Mucosa of rectum (tissue), 2 donors: ENCODE measurements at regions not wholly inside any gene's neighbourhood (a gene's known extent, or its start where the extent isn't known, plus 50 kb on each side); places are given as distances from the start of the nearest gene placed in this dataset.

ENCODE experiments used
- H3K27ac ChIP-seq, 2 donors: one replicate each; pipeline ENCODE4 v1.7.0; 2013; ENCODE audit warnings: inconsistent platforms in 2 of 2, low read depth in 2 of 2, low read length in 2 of 2
- H3K27me3 ChIP-seq, 2 donors: one replicate each; pipeline ENCODE4 v1.7.0; 2013; ENCODE audit warnings: low read length in 2 of 2; ENCODE audit not compliant: control insufficient read depth in 2 of 2, insufficient read depth in 2 of 2
- H3K36me3 ChIP-seq, 2 donors: one replicate each; pipeline ENCODE4 v1.7.0; 2013; ENCODE audit warnings: low read length in 2 of 2; ENCODE audit not compliant: control insufficient read depth in 2 of 2, insufficient read depth in 2 of 2
- H3K4me1 ChIP-seq, 2 donors: one replicate each; pipeline ENCODE4 v1.7.0; 2013; ENCODE audit warnings: low read length in 2 of 2, mild to moderate bottlenecking in 1 of 2; ENCODE audit not compliant: control insufficient read depth in 2 of 2, insufficient read depth in 2 of 2
- H3K4me3 ChIP-seq, 2 donors: one replicate each; pipeline ENCODE4 v1.7.0; 2013; ENCODE audit warnings: low read length in 2 of 2
- H3K9ac ChIP-seq, 2 donors: one replicate each; pipeline ENCODE4 v1.7.0; 2013; ENCODE audit warnings: low read length in 2 of 2, low read depth in 1 of 2, mild to moderate bottlenecking in 1 of 2
- H3K9me3 ChIP-seq, 2 donors: one replicate each; pipeline ENCODE4 v1.7.0; 2013; ENCODE audit warnings: low read length in 2 of 2; ENCODE audit not compliant: control insufficient read depth in 2 of 2
- donor health status: healthy.
- donor health status: Normal muscosa, but diverticular disease.

DNA sequence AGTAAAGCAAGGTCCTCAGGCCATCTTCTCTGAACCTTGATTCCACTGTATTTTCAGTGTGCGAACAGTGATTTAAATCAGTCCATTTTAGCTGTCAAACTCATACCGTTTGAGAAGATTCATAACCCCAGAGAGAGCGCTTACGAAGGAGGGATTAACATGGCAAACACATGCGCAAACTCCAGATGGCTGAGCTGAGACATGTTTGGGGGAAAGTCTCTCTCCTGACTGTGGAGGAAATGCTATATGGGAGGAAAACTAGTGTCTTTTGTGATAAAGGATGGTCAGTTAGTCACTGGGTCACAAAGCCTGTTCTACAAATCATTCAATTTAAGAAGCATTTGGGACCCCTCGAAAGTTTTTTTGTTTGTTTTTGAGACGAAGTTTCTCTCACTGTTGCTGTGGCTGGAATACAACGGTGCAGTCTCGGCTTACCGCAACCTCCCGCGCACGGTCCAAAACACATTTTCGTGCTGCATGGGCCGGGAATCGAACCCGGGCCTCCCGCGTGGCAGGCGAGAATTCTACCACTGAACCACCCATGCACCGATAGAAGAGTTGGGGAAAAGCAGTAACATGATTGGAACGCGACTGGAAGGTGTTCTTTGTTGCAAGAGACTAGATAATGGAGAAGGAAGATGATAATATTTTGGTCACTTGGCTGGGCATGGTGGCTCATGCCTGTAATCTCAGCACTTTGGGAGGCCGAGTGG is 58.4 kb upstream of the CXADR start:
- no peaks in the 10 kb centered on the region for H3K27me3 ChIP-seq
- H3K27ac ChIP-seq: no peak overlapping the region
- no peak overlapping the region for H3K9ac ChIP-seq
- H3K4me3 ChIP-seq: no peak overlapping the region
- H3K4me1 ChIP-seq: peaks cover 0 to 2% of the 10 kb centered on the region in 2 donors
- no peaks in the 10 kb centered on the region for H3K9me3 ChIP-seq
- no peaks in the 10 kb centered on the region for H3K36me3 ChIP-seq

DNA sequence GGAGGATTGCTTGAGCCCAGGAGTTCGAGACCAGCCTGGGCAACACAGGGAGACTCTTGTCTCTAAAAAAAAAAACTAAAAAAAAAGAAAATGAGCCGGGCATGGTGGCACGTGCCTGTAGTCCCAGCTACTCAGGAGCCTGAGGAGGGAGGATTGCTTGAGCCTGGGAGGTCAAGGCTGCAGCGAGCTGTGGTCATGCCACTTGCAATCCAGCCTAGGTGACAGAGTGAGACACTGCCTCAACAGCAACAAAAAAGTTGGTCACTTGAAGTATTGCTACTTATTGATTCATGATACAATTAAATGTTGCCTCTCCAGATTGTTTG is 57.9 kb upstream of the CXADR start:
- Histone ChIP-seq H3K4me1 (peaks cover 0 to 2% of the 10 kb centered on the region in 2 donors), H3K27ac (no peak overlapping the region), H3K9me3 (no peaks in the 10 kb centered on the region), H3K27me3 (no peaks in the 10 kb centered on the region), H3K9ac (no peak overlapping the region), H3K4me3 (no peak overlapping the region), H3K36me3 (no peaks in the 10 kb centered on the region)

DNA sequence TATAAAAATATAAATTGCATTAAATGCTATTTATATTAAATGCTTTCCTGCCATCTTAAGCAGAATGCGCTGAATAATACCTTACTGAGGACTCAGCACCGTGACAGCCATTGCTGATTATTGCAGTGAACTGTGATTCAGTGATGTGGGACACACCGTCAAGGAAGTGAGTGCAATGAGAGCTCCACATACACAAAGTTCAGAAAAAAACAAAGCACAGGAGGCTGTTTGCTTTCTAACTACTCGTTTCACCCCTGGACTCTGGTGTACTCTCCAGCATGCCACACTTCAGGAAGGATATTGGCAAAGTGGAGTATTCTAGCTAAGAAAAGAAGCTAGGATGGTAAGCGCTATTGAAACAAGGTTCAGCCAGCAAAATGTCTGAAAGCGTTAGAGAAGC is 57.4 kb upstream of the CXADR start:
- no peak overlapping the region for H3K4me3 ChIP-seq
- H3K27me3 ChIP-seq: no peaks in the 10 kb centered on the region
- no peaks in the 10 kb centered on the region for H3K9me3 ChIP-seq
- peaks cover 0 to 2% of the 10 kb centered on the region in 2 donors for H3K4me1 ChIP-seq
- H3K9ac ChIP-seq: no peak overlapping the region
- H3K27ac ChIP-seq: peak overlapping the region in 1 of 2 donors; percentile 38
- no peaks in the 10 kb centered on the region for H3K36me3 ChIP-seq

DNA sequence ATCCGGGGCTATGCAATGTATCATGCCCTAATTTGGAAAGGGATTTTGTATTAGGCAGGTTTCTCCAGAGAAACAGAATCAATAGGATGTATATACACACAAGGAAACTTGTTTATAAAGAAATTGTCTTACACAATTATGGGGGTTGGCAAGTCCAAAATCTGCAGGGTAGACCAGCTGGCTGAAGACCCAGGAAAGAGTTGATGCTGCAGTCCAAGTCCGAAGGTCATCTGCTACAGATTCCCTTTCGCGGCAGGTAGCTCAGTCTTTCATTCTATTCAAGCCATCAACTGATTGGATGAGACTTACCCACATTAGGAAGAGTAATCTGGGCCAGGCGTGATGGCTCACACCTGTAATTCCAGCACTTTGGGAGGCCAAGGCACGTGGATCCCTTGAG is 54.6 kb upstream of the CXADR start:
- no peak overlapping the region for H3K9ac ChIP-seq
- no peak overlapping the region for H3K4me3 ChIP-seq
- no peak overlapping the region for H3K27ac ChIP-seq
- H3K36me3 ChIP-seq: no peaks in the 10 kb centered on the region
- no peaks in the 10 kb centered on the region for H3K9me3 ChIP-seq
- H3K27me3 ChIP-seq: no peaks in the 10 kb centered on the region
- peaks cover 7 to 8% of the 10 kb centered on the region in 2 donors for H3K4me1 ChIP-seq

DNA sequence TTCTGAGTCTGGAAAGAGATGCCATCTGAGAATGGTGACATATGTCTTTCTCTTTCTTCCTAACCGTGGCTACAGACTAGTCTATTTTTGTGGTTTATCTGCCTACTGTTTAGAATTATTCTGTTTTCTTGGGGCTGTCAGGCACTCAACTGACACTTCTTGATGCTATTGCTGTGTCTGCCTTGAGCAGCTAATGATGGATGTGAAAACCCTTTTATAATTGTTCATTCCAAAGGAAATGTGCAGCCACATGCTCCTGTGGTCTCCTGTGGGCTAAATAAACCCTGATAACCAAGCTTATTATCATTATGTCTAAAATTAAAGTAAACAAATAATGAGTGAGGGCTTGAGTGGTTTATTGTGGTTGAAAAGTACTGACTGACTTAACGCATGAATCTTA is 52.7 kb upstream of the CXADR start:
- Histone ChIP-seq H3K4me1 (peaks cover 11 to 12% of the 10 kb centered on the region in 2 donors), H3K9ac (no peak overlapping the region), H3K36me3 (no peaks in the 10 kb centered on the region), H3K4me3 (no peak overlapping the region), H3K27me3 (no peaks in the 10 kb centered on the region), H3K27ac (no peak overlapping the region), H3K9me3 (no peaks in the 10 kb centered on the region)

DNA sequence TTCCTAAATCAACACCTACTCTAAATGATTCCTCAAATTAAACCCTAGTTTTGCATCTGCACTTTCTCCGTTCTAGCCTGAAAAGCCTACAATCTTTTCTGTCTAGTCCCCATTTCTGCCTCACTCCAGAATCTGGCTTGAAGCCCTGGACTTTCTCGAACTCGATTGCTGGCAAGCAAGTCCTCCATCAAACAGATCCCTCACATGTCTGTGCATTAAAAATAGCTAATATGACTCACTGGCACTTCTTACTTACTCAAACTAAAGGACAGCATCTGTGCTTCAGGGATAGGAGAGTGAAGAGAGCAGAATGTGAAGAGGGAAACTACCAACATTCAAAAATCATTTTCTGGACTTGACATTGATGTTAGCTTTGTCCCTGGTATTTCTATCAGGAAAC is 51.8 kb upstream of the CXADR start:
- Histone ChIP-seq H3K4me1 (peaks cover 9 to 12% of the 10 kb centered on the region in 2 donors), H3K36me3 (no peaks in the 10 kb centered on the region), H3K27me3 (no peaks in the 10 kb centered on the region), H3K9me3 (no peaks in the 10 kb centered on the region), H3K4me3 (no peak overlapping the region), H3K27ac (no peak overlapping the region), H3K9ac (no peak overlapping the region)

DNA sequence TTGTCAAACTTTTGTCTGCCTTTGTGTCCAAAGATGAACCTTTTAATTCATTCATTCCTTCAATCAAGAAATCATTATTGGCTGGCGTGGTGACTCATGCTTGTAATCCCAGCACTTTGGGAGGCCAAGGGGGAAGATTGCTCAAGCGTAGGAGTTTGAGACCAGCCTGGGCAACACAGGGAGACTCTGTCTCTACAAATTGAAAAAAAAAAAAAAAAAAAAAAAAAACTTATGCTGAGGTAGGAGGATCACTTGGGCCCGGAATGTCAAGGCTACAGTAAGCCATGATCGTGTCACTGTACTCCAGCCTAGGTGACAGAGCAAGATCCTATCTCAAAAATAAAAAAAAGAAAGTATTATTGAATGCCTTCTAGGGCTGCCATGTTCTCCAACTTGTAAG is 51.3 kb upstream of the CXADR start:
- Histone ChIP-seq H3K27ac (peak overlapping the region in 1 of 2 donors; percentile 71), H3K36me3 (no peaks in the 10 kb centered on the region), H3K9ac (no peak overlapping the region), H3K9me3 (no peaks in the 10 kb centered on the region), H3K27me3 (no peaks in the 10 kb centered on the region), H3K4me3 (no peak overlapping the region), H3K4me1 (peaks cover 9 to 16% of the 10 kb centered on the region in 2 donors)

DNA sequence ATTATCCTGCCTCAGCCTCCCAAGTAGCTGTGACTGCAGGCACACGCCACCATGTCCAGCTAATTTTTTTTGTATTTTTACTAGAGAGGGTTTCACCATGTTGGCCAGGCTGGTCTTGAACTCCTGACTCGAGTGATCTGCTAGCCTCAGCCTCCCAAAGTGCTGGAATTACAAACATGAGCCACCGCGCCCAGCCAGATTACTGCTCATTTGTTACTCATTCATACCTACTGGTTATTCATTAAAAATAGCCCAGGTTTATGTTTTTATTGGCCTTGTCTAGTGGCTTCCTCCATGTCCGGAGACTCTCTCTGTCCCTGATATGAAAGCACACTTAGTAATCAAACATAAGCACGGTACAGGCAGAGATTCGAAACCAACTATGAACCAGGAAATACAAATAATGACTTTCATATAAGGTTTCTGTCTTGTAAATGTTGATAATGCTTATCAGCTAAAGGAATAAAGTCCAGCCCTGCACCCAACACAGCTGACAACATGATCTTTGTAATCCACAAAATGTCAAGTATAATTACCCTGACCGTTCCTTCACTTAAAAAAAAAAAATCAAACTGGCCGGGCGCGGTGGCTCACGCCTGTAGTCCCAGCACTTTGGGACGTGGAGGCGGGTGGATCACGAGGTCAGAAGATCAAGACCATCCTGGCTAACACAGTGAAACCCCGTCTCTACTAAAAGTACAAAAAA is 50.4 kb upstream of the CXADR start:
- no peaks in the 10 kb centered on the region for H3K36me3 ChIP-seq
- peak overlapping the region; percentile 52 to 71 for H3K27ac ChIP-seq
- H3K4me3 ChIP-seq: no peak overlapping the region
- peaks cover 9 to 19% of the 10 kb centered on the region in 2 donors for H3K4me1 ChIP-seq
- H3K27me3 ChIP-seq: no peaks in the 10 kb centered on the region
- H3K9me3 ChIP-seq: no peaks in the 10 kb centered on the region
- H3K9ac ChIP-seq: no peak overlapping the region
